ENCODE measurements at regions not wholly inside any gene's neighbourhood (a gene's known extent, or its start where the extent isn't known, plus 50 kb on each side); places are given as distances from the start of the nearest gene placed in this dataset.

- no peak for TF ChIP-seq CTCF (conservative IDR thresholded peaks at IDR 0.05; ENCODE audit: low read depth, low read length)
- TF ChIP-seq MXI1 (IDR thresholded peaks at IDR 0.05; ENCODE audit: borderline replicate concordance, low read depth, low read length): no peak
These were observed 107.4 kb upstream of the STOX2 start for GRCh38 chr4:183797445-183798300.
